ENCODE measurements at regions not wholly inside any gene's neighbourhood (a gene's known extent, or its start where the extent isn't known, plus 50 kb on each side); places are given as distances from the start of the nearest gene placed in this dataset.

DNA sequence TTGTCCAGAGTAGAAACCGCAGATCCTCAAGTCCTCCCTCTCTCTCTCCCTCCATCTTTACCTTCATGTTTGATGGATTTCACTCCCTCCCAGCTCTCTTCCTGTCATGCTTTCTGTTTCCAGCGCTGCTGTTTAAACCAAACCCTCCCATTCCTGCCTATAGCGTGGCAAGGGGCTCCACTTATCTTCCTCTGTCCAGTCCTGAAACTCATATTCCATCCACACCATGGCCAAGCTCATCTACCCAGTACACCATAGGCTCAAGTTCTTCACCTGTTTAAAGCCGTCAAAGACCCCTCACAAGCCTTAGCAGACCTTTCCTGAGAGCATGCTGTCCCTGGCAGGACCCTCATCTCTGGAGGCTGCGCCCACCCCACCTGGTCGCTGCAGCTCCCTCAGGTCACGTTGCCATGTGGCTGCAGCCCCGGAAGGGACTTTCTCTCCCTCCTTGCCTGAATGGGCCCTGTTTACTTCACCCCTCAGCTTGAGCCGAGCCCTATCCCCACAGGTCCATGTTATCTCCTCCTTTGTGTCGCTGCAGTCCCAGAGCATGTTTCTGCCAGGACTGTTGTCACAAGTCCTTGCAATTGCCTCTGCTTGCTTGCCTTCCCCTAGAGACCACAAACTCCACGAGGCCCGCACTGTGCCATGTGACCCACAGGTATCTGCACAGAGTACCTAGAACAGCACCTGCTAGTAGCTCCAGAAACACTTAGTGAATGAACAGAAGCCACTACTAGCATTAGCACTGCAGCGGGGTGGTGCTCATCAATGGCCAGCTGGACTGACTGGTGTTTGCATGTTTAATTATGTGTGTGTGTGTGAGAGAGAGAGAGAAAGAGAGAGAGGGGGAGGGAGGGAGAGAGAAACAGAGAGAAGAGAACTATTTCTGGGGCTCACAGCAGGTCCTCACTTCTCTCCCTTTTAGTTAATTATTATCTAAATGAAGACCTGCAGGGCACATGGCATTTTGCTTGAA lies 149.4 kb upstream of the SNX19 start:
- TF ChIP-seq, protein P1, sequence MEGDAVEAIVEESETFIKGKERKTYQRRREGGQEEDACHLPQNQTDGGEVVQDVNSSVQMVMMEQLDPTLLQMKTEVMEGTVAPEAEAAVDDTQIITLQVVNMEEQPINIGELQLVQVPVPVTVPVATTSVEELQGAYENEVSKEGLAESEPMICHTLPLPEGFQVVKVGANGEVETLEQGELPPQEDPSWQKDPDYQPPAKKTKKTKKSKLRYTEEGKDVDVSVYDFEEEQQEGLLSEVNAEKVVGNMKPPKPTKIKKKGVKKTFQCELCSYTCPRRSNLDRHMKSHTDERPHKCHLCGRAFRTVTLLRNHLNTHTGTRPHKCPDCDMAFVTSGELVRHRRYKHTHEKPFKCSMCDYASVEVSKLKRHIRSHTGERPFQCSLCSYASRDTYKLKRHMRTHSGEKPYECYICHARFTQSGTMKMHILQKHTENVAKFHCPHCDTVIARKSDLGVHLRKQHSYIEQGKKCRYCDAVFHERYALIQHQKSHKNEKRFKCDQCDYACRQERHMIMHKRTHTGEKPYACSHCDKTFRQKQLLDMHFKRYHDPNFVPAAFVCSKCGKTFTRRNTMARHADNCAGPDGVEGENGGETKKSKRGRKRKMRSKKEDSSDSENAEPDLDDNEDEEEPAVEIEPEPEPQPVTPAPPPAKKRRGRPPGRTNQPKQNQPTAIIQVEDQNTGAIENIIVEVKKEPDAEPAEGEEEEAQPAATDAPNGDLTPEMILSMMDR (IDR thresholded peaks at IDR 0.05): no peak
- TF ChIP-seq POLR2A (IDR thresholded peaks at IDR 0.05): no peak
